SK-N-MC (cell line): ENCODE measurements at regions not wholly inside any gene's neighbourhood (a gene's known extent, or its start where the extent isn't known, plus 50 kb on each side); places are given as distances from the start of the nearest gene placed in this dataset.
"Not testable (repeated sequence)": the region's sequence is repeated elsewhere in the genome, so short reads cannot be mapped to it uniquely, and the experiment has no call there.

Experiments used
- EZH2 ChIP-seq: fragments of 200-600 bp; sonication (generic); IDR thresholded peaks from one replicate; pipeline ENCODE4 v1.6.1; 2017; ENCODE audit warnings: antibody characterized with exemption
- POLR2AphosphoS5 ChIP-seq: IDR thresholded peaks from 2 replicates; pipeline ENCODE4 v1.6.1; 2012; ENCODE audit warnings: mild to moderate bottlenecking, low read depth, low read length, borderline replicate concordance

- not testable (repeated sequence) for TF ChIP-seq POLR2AphosphoS5, EZH2
Observed at GRCh38 chr3:187862701-187863277, 117.5 kb upstream of the BCL6 start.
